Esophagus muscularis mucosa (tissue), 4 donors: ENCODE measurements at regions not wholly inside any gene's neighbourhood (a gene's known extent, or its start where the extent isn't known, plus 50 kb on each side); places are given as distances from the start of the nearest gene placed in this dataset.

Source experiments
- EP300 ChIP-seq: sonication (generic); formaldehyde crosslinking; IDR thresholded peaks from one replicate; pipeline ENCODE4 v1.6.1; 2017; ENCODE audit warnings: antibody characterized with exemption
- POLR2A ChIP-seq: fragments of 450-650 bp; IDR thresholded peaks from one replicate; pipeline ENCODE4 v1.6.1; 2017; ENCODE audit warnings: antibody characterized with exemption, moderate library complexity, mild to moderate bottlenecking, low read depth
- POLR2AphosphoS5 ChIP-seq, 2 donors: sonication (generic); formaldehyde crosslinking; IDR thresholded peaks; one replicate each; pipeline ENCODE4 v1.6.1; 2017; ENCODE audit warnings: antibody characterized with exemption in 2 of 2
- TF ChIP-seq, protein P1 (sequence below), 3 experiments: fragments of 200-600 bp in 2 of 3; fragments of 450-650 bp in 1 of 3; sonication (generic) in 2 of 3; IDR thresholded peaks; one replicate each; pipeline ENCODE4 v1.5.1; 2017 to 2019; ENCODE audit warnings: antibody characterized with exemption in 3 of 3, mild to moderate bottlenecking in 2 of 3, moderate library complexity in 1 of 3

DNA sequence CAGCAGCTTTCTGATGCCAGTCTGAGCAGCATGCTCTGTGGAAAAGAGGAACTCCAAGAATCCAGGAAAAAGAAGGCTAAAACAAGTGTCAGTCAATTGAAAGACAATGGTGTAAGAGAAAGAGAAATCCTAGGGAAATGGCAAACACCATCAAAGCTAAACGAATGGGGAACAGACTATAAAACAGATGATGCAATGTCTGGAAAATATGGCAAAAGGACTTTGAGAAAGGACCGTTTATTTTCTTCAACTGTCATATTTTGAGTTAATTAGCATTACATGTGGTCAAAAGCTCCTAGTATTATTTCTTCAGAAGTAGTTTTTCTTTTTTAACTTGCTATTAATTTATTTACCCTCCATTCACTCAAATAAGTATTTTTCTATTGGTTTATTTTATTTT is 465.2 kb downstream of the LRRC70 start:
- TF ChIP-seq, protein P1, sequence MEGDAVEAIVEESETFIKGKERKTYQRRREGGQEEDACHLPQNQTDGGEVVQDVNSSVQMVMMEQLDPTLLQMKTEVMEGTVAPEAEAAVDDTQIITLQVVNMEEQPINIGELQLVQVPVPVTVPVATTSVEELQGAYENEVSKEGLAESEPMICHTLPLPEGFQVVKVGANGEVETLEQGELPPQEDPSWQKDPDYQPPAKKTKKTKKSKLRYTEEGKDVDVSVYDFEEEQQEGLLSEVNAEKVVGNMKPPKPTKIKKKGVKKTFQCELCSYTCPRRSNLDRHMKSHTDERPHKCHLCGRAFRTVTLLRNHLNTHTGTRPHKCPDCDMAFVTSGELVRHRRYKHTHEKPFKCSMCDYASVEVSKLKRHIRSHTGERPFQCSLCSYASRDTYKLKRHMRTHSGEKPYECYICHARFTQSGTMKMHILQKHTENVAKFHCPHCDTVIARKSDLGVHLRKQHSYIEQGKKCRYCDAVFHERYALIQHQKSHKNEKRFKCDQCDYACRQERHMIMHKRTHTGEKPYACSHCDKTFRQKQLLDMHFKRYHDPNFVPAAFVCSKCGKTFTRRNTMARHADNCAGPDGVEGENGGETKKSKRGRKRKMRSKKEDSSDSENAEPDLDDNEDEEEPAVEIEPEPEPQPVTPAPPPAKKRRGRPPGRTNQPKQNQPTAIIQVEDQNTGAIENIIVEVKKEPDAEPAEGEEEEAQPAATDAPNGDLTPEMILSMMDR (IDR thresholded peaks at IDR 0.05): no peak
- TF ChIP-seq POLR2A: no peak
- TF ChIP-seq POLR2AphosphoS5 (IDR thresholded peaks at IDR 0.05): no peak
- no peak for TF ChIP-seq EP300
